OCI-LY7 (cell line): ENCODE measurements at regions not wholly inside any gene's neighbourhood (a gene's known extent, or its start where the extent isn't known, plus 50 kb on each side); places are given as distances from the start of the nearest gene placed in this dataset.
"Not testable (repeated sequence)": the region's sequence is repeated elsewhere in the genome, so short reads cannot be mapped to it uniquely, and the experiment has no call there.

Source experiments
- EZH2phosphoT487 ChIP-seq: fragments of 200-600 bp; sonication (generic); IDR thresholded peaks from 2 replicates; pipeline ENCODE4 v1.6.1; 2018; ENCODE audit warnings: low read depth, borderline replicate concordance, mild to moderate bottlenecking, mixed run types, antibody characterized with exemption, low read length, moderate library complexity, mixed read lengths
- TF ChIP-seq, protein P1 (sequence below): fragments of 200-600 bp; sonication (generic); conservative IDR thresholded peaks from 2 replicates; pipeline ENCODE4 v1.5.1; 2014; ENCODE audit warnings: mild to moderate bottlenecking, antibody characterized with exemption, low read length, moderate library complexity, mixed read lengths

DNA sequence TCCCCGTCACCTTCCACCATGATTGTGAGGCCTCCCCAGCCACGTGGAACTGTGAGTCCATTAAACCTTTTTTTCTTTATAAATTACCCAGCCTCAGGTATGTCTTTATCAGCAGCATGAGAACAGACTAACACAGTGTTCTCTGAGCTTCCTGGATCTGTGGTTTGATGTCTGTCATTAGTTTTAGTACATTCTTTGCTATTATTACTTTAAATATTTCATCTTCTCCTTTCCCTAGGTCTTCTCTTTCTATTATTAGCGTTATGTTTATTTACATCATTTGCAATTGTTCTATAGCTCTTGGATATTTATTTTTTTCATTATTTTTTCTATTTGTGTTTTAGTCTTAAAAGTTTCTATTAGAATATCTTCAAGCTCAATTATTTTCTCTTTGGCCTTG lies 1293.4 kb downstream of the GATA3 start:
- TF ChIP-seq, protein P1, sequence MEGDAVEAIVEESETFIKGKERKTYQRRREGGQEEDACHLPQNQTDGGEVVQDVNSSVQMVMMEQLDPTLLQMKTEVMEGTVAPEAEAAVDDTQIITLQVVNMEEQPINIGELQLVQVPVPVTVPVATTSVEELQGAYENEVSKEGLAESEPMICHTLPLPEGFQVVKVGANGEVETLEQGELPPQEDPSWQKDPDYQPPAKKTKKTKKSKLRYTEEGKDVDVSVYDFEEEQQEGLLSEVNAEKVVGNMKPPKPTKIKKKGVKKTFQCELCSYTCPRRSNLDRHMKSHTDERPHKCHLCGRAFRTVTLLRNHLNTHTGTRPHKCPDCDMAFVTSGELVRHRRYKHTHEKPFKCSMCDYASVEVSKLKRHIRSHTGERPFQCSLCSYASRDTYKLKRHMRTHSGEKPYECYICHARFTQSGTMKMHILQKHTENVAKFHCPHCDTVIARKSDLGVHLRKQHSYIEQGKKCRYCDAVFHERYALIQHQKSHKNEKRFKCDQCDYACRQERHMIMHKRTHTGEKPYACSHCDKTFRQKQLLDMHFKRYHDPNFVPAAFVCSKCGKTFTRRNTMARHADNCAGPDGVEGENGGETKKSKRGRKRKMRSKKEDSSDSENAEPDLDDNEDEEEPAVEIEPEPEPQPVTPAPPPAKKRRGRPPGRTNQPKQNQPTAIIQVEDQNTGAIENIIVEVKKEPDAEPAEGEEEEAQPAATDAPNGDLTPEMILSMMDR: not testable (repeated sequence)
- not testable (repeated sequence) for TF ChIP-seq EZH2phosphoT487
